Osteoblast (primary cell): ENCODE measurements at regions not wholly inside any gene's neighbourhood (a gene's known extent, or its start where the extent isn't known, plus 50 kb on each side); places are given as distances from the start of the nearest gene placed in this dataset.

Experiments
- DNase-seq: peaks from one replicate; pipeline ENCODE4 v3.0.0; 2011; ENCODE audit warnings: low spot score, mixed read lengths; ENCODE audit not compliant: insufficient read length; ENCODE audit errors: missing footprints
- H2AFZ ChIP-seq: 2 replicates; pipeline ENCODE4 v1.6.0; 2011; ENCODE audit warnings: mild to moderate bottlenecking, low read length
- H3K27ac ChIP-seq: 2 replicates; pipeline ENCODE4 v1.5.1; 2011; ENCODE audit warnings: mild to moderate bottlenecking, low read depth, low read length, moderate library complexity
- H3K27me3 ChIP-seq: 2 replicates; pipeline ENCODE4 v1.6.0; 2012; ENCODE audit warnings: mild to moderate bottlenecking, control low read depth, inconsistent platforms, low read length, moderate library complexity; ENCODE audit not compliant: insufficient read depth
- H3K36me3 ChIP-seq: 2 replicates; pipeline ENCODE4 v1.5.1; 2011; ENCODE audit warnings: mild to moderate bottlenecking, low read length, control low read depth, moderate library complexity; ENCODE audit not compliant: insufficient read depth
- H3K4me1 ChIP-seq: 2 replicates; pipeline ENCODE4 v1.5.1; 2011; ENCODE audit warnings: mild to moderate bottlenecking, low read length, control low read depth, moderate library complexity; ENCODE audit not compliant: insufficient read depth
- H3K4me2 ChIP-seq: 2 replicates; pipeline ENCODE4 v1.6.0; 2011; ENCODE audit warnings: mild to moderate bottlenecking, low read length; ENCODE audit not compliant: insufficient read depth
- H3K4me3 ChIP-seq: fragments of 200-600 bp; sonication (generic); 3 replicates; pipeline ENCODE4 v1.5.1; 2012; ENCODE audit warnings: mild to moderate bottlenecking, low read length, inconsistent platforms; ENCODE audit not compliant: insufficient read depth
- H3K79me2 ChIP-seq: 2 replicates; pipeline ENCODE4 v1.6.0; 2012; ENCODE audit warnings: mild to moderate bottlenecking, low read length, control low read depth, inconsistent platforms; ENCODE audit not compliant: insufficient read depth
- H3K9me3 ChIP-seq: 2 replicates; pipeline ENCODE4 v1.5.1; 2011; ENCODE audit warnings: low read depth, low read length, control low read depth
- H4K20me1 ChIP-seq: 2 replicates; pipeline ENCODE4 v1.6.0; 2012; ENCODE audit warnings: mild to moderate bottlenecking, low read length, control low read depth; ENCODE audit not compliant: insufficient read depth
- CTCF ChIP-seq: IDR thresholded peaks from 2 replicates; pipeline ENCODE4 v1.5.1; 2011; ENCODE audit warnings: mild to moderate bottlenecking, low read depth, low read length, moderate library complexity; ENCODE audit errors: extremely low read depth

- no peak overlapping the region for H2AFZ ChIP-seq
- H3K36me3 ChIP-seq = no peaks in the 10 kb centered on the region
- H3K4me2 ChIP-seq = no peak overlapping the region
- no peaks in the 10 kb centered on the region for H3K9me3 ChIP-seq
- no peak for TF ChIP-seq CTCF
- no peak overlapping the region for H3K27ac ChIP-seq
- H4K20me1 ChIP-seq = no peaks in the 10 kb centered on the region
- DNase-seq = no peak
- H3K4me3 ChIP-seq = no peak overlapping the region
- no peaks in the 10 kb centered on the region for H3K27me3 ChIP-seq
- no peaks in the 10 kb centered on the region for H3K79me2 ChIP-seq
- H3K4me1 ChIP-seq = peaks cover 38% of the 10 kb centered on the region
Observed at GRCh38 chr15:38070778-38071177, 136.3 kb downstream of the TMCO5A start.

- no peak overlapping the region for H3K27ac ChIP-seq
- H3K36me3 ChIP-seq = no peaks in the 10 kb centered on the region
- no peak for TF ChIP-seq CTCF
- H3K27me3 ChIP-seq = no peaks in the 10 kb centered on the region
- peaks cover 38% of the 10 kb centered on the region for H3K4me1 ChIP-seq
- H3K4me2 ChIP-seq = no peak overlapping the region
- DNase-seq = no peak
- no peak overlapping the region for H3K4me3 ChIP-seq
- H3K79me2 ChIP-seq = no peaks in the 10 kb centered on the region
- H3K9me3 ChIP-seq = no peaks in the 10 kb centered on the region
- H4K20me1 ChIP-seq = no peaks in the 10 kb centered on the region
- no peak overlapping the region for H2AFZ ChIP-seq
Observed at GRCh38 chr15:38071211-38071972, 137.0 kb downstream of the TMCO5A start.

GRCh38 chr15:38072007-38072347 lies 137.5 kb downstream of the TMCO5A start:
- H2AFZ ChIP-seq = peak overlapping the region; percentile 93
- no peaks in the 10 kb centered on the region for H4K20me1 ChIP-seq
- H3K36me3 ChIP-seq = no peaks in the 10 kb centered on the region
- TF ChIP-seq CTCF = no peak
- no peaks in the 10 kb centered on the region for H3K9me3 ChIP-seq
- H3K27ac ChIP-seq = peak overlapping the region; percentile 90
- peak overlapping the region; percentile 75 for H3K4me3 ChIP-seq
- peaks cover 38% of the 10 kb centered on the region for H3K4me1 ChIP-seq
- peak overlapping the region; percentile 87 for H3K4me2 ChIP-seq
- H3K79me2 ChIP-seq = no peaks in the 10 kb centered on the region
- DNase-seq = no peak
- H3K27me3 ChIP-seq = no peaks in the 10 kb centered on the region

GRCh38 chr15:38072348-38073177 lies 138.1 kb downstream of the TMCO5A start:
- H3K27ac ChIP-seq = peak overlapping the region; percentile 90
- peaks cover 38% of the 10 kb centered on the region for H3K4me1 ChIP-seq
- DNase-seq = peak; percentile 92

More at GRCh38 chr15:38072348-38073177, 138.1 kb downstream of the TMCO5A start:
- no peak for TF ChIP-seq CTCF
- H2AFZ ChIP-seq = peak overlapping the region; percentile 93
- H4K20me1 ChIP-seq = no peaks in the 10 kb centered on the region
- no peaks in the 10 kb centered on the region for H3K27me3 ChIP-seq
- no peaks in the 10 kb centered on the region for H3K9me3 ChIP-seq
- peak overlapping the region; percentile 87 for H3K4me2 ChIP-seq
- no peaks in the 10 kb centered on the region for H3K36me3 ChIP-seq
- H3K79me2 ChIP-seq = no peaks in the 10 kb centered on the region
- peak overlapping the region; percentile 75 for H3K4me3 ChIP-seq
